Fibroblast of skin of scalp (primary cell): ENCODE measurements at regions not wholly inside any gene's neighbourhood (a gene's known extent, or its start where the extent isn't known, plus 50 kb on each side); places are given as distances from the start of the nearest gene placed in this dataset.
"Not testable (repeated sequence)": the region's sequence is repeated elsewhere in the genome, so short reads cannot be mapped to it uniquely, and the experiment has no call there.

Source experiments
- DNase-seq: peaks from one replicate; pipeline ENCODE4 v3.0.0-alpha.2; 2013

GRCh38 chr6:68233623-68234022 lies 401.5 kb upstream of the ADGRB3 start:
- DNase-seq, result peak; percentile 68

GRCh38 chr6:68229566-68229965 lies 405.5 kb upstream of the ADGRB3 start:
- DNase-seq, result peak; percentile 46

GRCh38 chr6:68226460-68226859 lies 408.6 kb upstream of the ADGRB3 start:
- peak; percentile 34 for DNase-seq

GRCh38 chr6:68225729-68226128 lies 409.4 kb upstream of the ADGRB3 start:
- DNase-seq, result no peak

GRCh38 chr6:68211242-68211795 lies 423.8 kb upstream of the ADGRB3 start:
- DNase-seq, result no peak

- not testable (repeated sequence) for DNase-seq
These were observed 427.5 kb upstream of the ADGRB3 start for GRCh38 chr6:68207612-68208011.

- no peak for DNase-seq
These were observed 434.2 kb upstream of the ADGRB3 start for GRCh38 chr6:68200929-68201328.

GRCh38 chr6:68197356-68197755 lies 437.7 kb upstream of the ADGRB3 start:
- no peak for DNase-seq

- DNase-seq, result peak; percentile 28
These were observed 438.4 kb upstream of the ADGRB3 start for GRCh38 chr6:68196645-68197044.

GRCh38 chr6:68195753-68196152 lies 439.3 kb upstream of the ADGRB3 start:
- DNase-seq, result not testable (repeated sequence)

- no peak for DNase-seq
These were observed 440.1 kb upstream of the ADGRB3 start for GRCh38 chr6:68194846-68195478.

- DNase-seq, result no peak
These were observed 442.1 kb upstream of the ADGRB3 start for GRCh38 chr6:68192988-68193387.

GRCh38 chr6:68189217-68189815 lies 445.8 kb upstream of the ADGRB3 start:
- DNase-seq, result no peak

GRCh38 chr6:68186870-68187269 lies 448.2 kb upstream of the ADGRB3 start:
- no peak for DNase-seq

- DNase-seq, result no peak
These were observed 452.7 kb upstream of the ADGRB3 start for GRCh38 chr6:68182386-68182785.

GRCh38 chr6:68181027-68181426 lies 454.1 kb upstream of the ADGRB3 start:
- not testable (repeated sequence) for DNase-seq

GRCh38 chr6:68173616-68174015 lies 461.5 kb upstream of the ADGRB3 start:
- DNase-seq, result no peak

GRCh38 chr6:68169922-68170321 lies 465.2 kb upstream of the ADGRB3 start:
- DNase-seq, result no peak

GRCh38 chr6:68167604-68168003 lies 467.5 kb upstream of the ADGRB3 start:
- no peak for DNase-seq

- DNase-seq, result not testable (repeated sequence)
These were observed 474.3 kb upstream of the ADGRB3 start for GRCh38 chr6:68160812-68161211.

GRCh38 chr6:68160348-68160747 lies 474.7 kb upstream of the ADGRB3 start:
- no peak for DNase-seq

- DNase-seq, result no peak
These were observed 475.6 kb upstream of the ADGRB3 start for GRCh38 chr6:68159433-68159832.

- no peak for DNase-seq
These were observed 476.8 kb upstream of the ADGRB3 start for GRCh38 chr6:68158256-68158655.

GRCh38 chr6:68144667-68145066 lies 490.4 kb upstream of the ADGRB3 start:
- DNase-seq, result no peak
